GM12875 (cell line): ENCODE measurements at regions not wholly inside any gene's neighbourhood (a gene's known extent, or its start where the extent isn't known, plus 50 kb on each side); places are given as distances from the start of the nearest gene placed in this dataset.

Source experiments
- H3K4me3 ChIP-seq: one replicate; pipeline ENCODE4 v1.5.1; 2011; ENCODE audit warnings: low read depth, low read length, control low read depth
- TF ChIP-seq, protein P1 (sequence below): IDR thresholded peaks from 2 replicates; pipeline ENCODE4 v1.5.1; 2011; ENCODE audit warnings: low read depth, mild to moderate bottlenecking, control low read depth, inconsistent platforms, low read length, moderate library complexity, borderline replicate concordance; ENCODE audit not compliant: insufficient read depth

DNA sequence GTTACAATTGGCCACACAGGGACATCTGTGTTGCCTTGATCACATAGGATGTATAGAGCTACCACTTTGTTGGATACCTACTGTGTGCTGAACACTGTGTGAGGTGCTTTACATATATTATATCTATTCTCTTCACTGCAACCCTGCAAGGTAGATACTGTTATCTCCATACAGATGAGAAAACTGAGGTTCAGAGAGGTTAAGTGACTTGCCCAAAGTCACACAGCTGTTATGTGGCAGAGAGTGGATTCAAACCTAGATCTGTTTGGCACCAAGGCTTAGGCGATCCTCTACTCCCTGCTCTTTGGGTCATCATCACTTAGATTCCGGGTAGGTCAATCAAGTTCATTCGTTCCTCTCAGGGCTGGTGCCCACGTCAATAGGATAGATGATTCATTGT is 260.5 kb upstream of the IRX3 start:
- TF ChIP-seq, protein P1, sequence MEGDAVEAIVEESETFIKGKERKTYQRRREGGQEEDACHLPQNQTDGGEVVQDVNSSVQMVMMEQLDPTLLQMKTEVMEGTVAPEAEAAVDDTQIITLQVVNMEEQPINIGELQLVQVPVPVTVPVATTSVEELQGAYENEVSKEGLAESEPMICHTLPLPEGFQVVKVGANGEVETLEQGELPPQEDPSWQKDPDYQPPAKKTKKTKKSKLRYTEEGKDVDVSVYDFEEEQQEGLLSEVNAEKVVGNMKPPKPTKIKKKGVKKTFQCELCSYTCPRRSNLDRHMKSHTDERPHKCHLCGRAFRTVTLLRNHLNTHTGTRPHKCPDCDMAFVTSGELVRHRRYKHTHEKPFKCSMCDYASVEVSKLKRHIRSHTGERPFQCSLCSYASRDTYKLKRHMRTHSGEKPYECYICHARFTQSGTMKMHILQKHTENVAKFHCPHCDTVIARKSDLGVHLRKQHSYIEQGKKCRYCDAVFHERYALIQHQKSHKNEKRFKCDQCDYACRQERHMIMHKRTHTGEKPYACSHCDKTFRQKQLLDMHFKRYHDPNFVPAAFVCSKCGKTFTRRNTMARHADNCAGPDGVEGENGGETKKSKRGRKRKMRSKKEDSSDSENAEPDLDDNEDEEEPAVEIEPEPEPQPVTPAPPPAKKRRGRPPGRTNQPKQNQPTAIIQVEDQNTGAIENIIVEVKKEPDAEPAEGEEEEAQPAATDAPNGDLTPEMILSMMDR: no peak

DNA sequence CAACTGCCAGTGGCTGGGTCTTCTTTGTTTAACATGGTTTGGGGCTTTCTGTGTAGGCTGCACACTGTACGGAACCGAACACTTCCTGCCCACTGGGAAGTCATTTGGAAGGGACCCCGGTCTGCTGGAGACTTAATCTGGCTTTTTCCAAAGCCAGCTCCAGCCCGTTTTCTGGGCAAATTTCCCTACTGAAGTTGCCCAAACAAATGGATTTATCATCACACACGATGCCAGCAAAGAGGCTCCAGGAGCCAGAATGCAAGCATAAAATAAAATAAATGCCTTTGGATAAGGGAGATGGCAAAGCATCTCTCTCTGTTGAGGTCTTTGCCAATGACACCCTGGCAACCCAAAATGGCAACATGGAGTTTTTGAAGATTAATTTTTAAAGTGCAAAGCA is 259.9 kb upstream of the IRX3 start:
- TF ChIP-seq, protein P1: no peak
- H3K4me3 ChIP-seq: no peak overlapping the region

More for the DNA sequence above, 260.5 kb upstream of the IRX3 start:
- H3K4me3 ChIP-seq: no peak overlapping the region

DNA sequence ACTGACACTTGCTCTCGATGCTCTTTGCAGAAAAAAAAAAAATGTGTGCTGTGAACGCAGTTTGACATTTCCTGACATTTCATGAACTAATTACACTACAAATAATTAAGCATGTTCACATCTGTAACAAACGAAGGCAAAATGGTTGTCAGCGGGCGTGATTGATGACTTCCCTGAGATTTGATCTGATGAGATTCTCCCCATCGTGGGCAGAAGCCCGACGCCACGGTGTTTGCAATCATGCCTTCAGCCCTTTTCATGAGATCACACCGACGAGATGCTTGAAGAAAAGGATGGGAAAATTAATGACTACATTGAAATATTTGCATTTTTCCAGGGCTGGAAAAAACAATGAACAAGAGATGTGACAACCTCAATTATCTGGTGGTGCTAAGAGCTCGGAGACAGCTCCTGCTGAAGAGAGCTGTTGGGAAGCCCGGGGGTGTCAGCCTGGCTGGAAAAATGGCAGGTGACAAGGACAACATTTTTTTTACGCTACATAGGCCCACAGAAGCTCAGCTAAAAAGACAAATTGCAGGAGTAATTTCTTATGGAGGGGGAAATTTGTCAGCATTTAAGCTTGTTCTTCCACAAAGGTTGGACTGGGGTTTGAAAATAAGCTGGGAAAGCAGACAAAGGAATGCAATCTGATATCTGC is 259.4 kb upstream of the IRX3 start:
- TF ChIP-seq, protein P1: no peak
- H3K4me3 ChIP-seq: no peak overlapping the region

DNA sequence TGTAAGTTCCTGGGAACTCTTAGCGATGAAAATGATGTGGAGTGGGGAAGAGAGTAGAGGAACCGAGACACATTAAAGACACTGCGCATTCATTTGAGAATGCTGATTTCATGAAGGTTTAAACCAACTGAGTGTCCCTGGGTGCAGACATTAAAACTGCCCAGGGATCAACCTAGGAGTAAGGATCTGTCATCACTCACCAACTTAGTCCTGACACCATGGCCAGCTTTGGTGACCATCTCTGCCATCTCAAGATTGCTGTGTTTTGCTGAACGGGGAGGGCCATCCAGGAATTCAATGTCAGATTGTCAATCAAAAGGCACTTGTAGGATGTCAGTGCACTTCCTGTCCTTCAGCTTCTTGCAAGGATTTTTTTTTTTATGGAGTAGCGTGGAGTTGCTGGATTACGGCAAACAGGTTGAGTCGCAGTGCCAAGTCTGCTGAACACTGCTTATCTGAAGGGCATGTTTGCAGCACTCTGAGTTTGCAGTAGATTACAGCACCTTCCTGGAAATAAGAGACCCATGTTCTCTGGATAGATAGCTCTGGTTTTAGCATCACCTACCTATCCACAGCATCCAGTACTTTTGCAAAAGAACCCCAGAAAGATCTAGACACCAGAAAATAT is 258.1 kb upstream of the IRX3 start:
- TF ChIP-seq, protein P1: no peak
- no peak overlapping the region for H3K4me3 ChIP-seq

DNA sequence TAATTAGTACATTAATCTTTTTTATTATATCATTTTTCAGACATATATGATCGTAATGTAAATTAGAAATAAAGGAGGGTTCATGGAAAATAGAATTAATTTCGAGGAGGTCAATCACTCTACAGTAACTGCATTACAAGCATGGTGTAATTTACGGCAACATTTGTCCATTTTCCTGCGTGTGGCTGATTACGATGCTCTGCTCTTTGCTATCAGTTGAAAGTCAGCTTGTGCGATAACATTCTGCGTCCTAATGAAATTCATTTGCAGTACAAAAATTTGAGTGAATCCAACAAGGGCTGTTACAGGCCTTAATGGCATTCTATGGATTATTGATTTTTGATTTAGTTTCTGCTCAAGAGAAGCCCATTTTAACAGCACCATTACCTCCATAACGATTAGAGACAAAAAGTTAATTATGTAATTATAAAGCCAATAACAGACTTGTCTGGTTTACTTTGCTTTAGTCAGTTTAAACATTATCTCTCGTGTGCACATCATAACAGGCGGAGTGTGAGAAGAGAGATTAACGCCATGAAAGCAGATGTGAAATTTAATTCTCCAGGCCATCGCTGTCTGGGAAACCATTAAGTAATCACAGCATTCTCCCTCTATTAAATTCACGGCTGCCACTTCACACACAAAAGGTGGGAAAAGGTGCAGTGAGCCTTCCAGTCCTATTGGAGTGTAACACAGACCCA is 256.4 kb upstream of the IRX3 start:
- no peak overlapping the region for H3K4me3 ChIP-seq
- TF ChIP-seq, protein P1: no peak

DNA sequence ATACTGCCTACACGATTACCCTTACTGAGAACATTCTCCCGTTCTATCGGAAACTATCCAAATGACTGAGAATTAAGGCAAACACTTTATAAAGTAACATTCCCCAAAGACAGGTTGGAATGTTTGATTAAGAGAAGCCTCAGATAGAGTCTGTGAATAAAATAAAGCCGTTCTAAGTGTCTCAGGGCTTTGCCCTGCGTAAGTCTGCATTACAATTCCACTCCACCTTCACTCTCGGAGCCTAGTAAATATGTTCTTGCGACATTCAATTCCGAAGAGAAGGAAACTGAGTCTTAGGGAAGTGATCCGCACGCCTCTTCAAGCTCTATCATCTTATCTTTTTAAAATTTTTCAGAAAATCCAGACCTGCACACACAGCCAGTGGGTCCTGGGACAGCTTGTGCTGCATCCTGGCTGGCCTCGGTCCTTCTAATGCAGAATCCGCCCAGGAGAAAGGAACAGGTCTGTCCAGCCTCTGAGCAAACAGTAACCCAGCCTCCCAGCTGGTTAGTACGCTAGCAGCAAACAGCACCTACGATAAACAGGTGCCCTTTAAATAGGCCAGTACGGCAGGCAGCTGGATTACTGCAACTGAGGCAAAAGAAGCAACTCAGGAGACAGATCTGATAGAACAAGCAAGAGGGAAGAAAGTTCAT is 254.1 kb upstream of the IRX3 start:
- H3K4me3 ChIP-seq: no peak overlapping the region
- TF ChIP-seq, protein P1: no peak
